ENCODE measurements at regions not wholly inside any gene's neighbourhood (a gene's known extent, or its start where the extent isn't known, plus 50 kb on each side); places are given as distances from the start of the nearest gene placed in this dataset.

- TF ChIP-seq CTCF (IDR thresholded peaks at IDR 0.05; ENCODE audit: poor library complexity) (no peak), EZH2 (IDR thresholded peaks at IDR 0.05; ENCODE audit: borderline replicate concordance) (no peak)
Measured at GRCh38 chr18:29693334-29693733, 1349.2 kb downstream of the DSC3 start.

All from hepatocyte (in vitro differentiated cells).